GM12878 (cell line): ENCODE measurements at regions not wholly inside any gene's neighbourhood (a gene's known extent, or its start where the extent isn't known, plus 50 kb on each side); places are given as distances from the start of the nearest gene placed in this dataset.

Source experiments
- ATAC-seq: fragments of 200-7000 bp; cut with Tn5 transposase; 3 replicates; pipeline ENCODE4 v1.9.1; 2020; ENCODE audit warnings: mild to moderate bottlenecking, moderate library complexity
- BruUV-seq: library from RNA; stranded (reverse); fragments of 400-500 nt; replicated peaks from 2 replicates; lab custom pipeline; 2021; lab: Mats Ljungman, UMichigan
- CTCF ChIA-PET: fragments of 300-600 bp; sonication (Branson Sonifier 250); formaldehyde crosslinking; extraction: SDS; loops from one replicate; lab custom pipeline; 2021; ENCODE audit warnings: inconsistent platforms; lab: Yijun Ruan, JAX
- POLR2A ChIA-PET: fragments of 350-600 bp; formaldehyde crosslinking; extraction: SDS; loops from one replicate; lab custom pipeline; 2021; ENCODE audit warnings: inconsistent platforms; lab: Charles Lee
- RAD21 ChIA-PET: fragments of 300-600 bp; sonication (Branson Sonifier 250); formaldehyde crosslinking; loops from one replicate; lab custom pipeline; 2023; ENCODE audit warnings: antibody characterized with exemption; ENCODE audit not compliant: unreplicated experiment; lab: Charles Lee
- SMC1A ChIA-PET: fragments of 300-600 bp; sonication (Branson Sonifier 250); formaldehyde crosslinking; loops from one replicate; lab custom pipeline; 2023; ENCODE audit not compliant: unreplicated experiment, uncharacterized antibody; lab: Charles Lee
- DNase-seq: peaks from one replicate; pipeline ENCODE4 v3.0.0-alpha.2; 2011; ENCODE audit warnings: low read depth, low spot score
- FAIRE-seq: peaks from 3 replicates; lab custom pipeline; 2011; peaks lifted over from hg19 to GRCh38; lab: Jason Lieb, UNC
- H2AFZ ChIP-seq: 2 replicates; pipeline ENCODE4 v1.6.0; 2011; ENCODE audit warnings: low read depth, low read length, control low read depth; ENCODE audit not compliant: control insufficient read depth
- H3K27ac ChIP-seq: 2 replicates; pipeline ENCODE4 v1.5.1; 2011; ENCODE audit warnings: control low read depth; ENCODE audit not compliant: control insufficient read depth, insufficient read depth
- H3K27me3 ChIP-seq, 2 experiments: replicated peaks in 1 of 2; 2 replicates each; pipeline versions ENCODE4 v1.6.0 to v1.6.1; 2011; ENCODE audit warnings: low read length in 1 of 2; ENCODE audit not compliant: control insufficient read depth in 2 of 2, insufficient read depth in 2 of 2
- H3K36me3 ChIP-seq, 2 experiments: 2 replicates each; pipeline ENCODE4 v1.5.1; 2011; ENCODE audit warnings: low read length in 1 of 2; ENCODE audit not compliant: control insufficient read depth in 2 of 2, insufficient read depth in 2 of 2
- H3K4me1 ChIP-seq: 2 replicates; pipeline ENCODE4 v1.6.1; 2011; ENCODE audit warnings: mild to moderate bottlenecking, low read length, moderate library complexity, mixed read lengths; ENCODE audit not compliant: control insufficient read depth, insufficient read depth
- H3K4me2 ChIP-seq: 2 replicates; pipeline ENCODE4 v1.6.0; 2011; ENCODE audit warnings: control low read depth; ENCODE audit not compliant: control insufficient read depth, insufficient read depth
- H3K4me3 ChIP-seq: fragments of 200-600 bp; sonication (generic); 2 replicates; pipeline ENCODE4 v1.5.1; 2016
- H3K79me2 ChIP-seq: 2 replicates; pipeline ENCODE4 v1.6.0; 2011; ENCODE audit warnings: low read length; ENCODE audit not compliant: control insufficient read depth, insufficient read depth
- H3K9ac ChIP-seq: 2 replicates; pipeline ENCODE4 v1.8.0; 2011; ENCODE audit warnings: low read length, control low read depth, mixed read lengths; ENCODE audit not compliant: control insufficient read depth, insufficient read depth
- H3K9me3 ChIP-seq: replicated peaks from 3 replicates; pipeline ENCODE4 v1.5.1; 2011; ENCODE audit warnings: mild to moderate bottlenecking, low read length; ENCODE audit not compliant: control insufficient read depth, insufficient read depth
- H4K20me1 ChIP-seq: 2 replicates; pipeline ENCODE4 v1.6.0; 2011; ENCODE audit not compliant: control insufficient read depth, insufficient read depth
- ASH2L ChIP-seq: fragments of 300-600, 200-600 bp; sonication (generic); IDR thresholded peaks from 2 replicates; pipeline ENCODE4 v1.6.1; 2017; ENCODE audit warnings: low read depth, mild to moderate bottlenecking, borderline replicate concordance
- CHD2 ChIP-seq: IDR thresholded peaks from 2 replicates; pipeline ENCODE4 v1.6.1; 2011; ENCODE audit warnings: low read depth, low read length, improper control_type of control experiment, borderline replicate concordance
- CREM ChIP-seq: IDR thresholded peaks from 2 replicates; pipeline ENCODE4 v1.6.1; 2014; ENCODE audit warnings: antibody characterized with exemption, low read depth
- DPF2 ChIP-seq: fragments of 450-650 bp; IDR thresholded peaks from 2 replicates; pipeline ENCODE4 v1.6.1; 2017; ENCODE audit warnings: mild to moderate bottlenecking
- ESRRA ChIP-seq: IDR thresholded peaks from 2 replicates; pipeline ENCODE4 v1.6.1; 2012; ENCODE audit warnings: mild to moderate bottlenecking, low read length, improper control_type of control experiment
- HDAC6 ChIP-seq: fragments of 200-600 bp; sonication (generic); IDR thresholded peaks from one replicate; pipeline ENCODE4 v1.8.0; 2017; ENCODE audit warnings: antibody characterized with exemption; ENCODE audit not compliant: unreplicated experiment
- IRF4 ChIP-seq: IDR thresholded peaks from 2 replicates; pipeline ENCODE4 v1.6.1; 2011; ENCODE audit warnings: low read depth, low read length
- MXI1 ChIP-seq: fragments of 150-350 bp; IDR thresholded peaks from 2 replicates; pipeline ENCODE4 v1.6.1; 2011; ENCODE audit warnings: low read depth, mild to moderate bottlenecking, inconsistent platforms, low read length, improper control_type of control experiment
- SMC3 ChIP-seq: IDR thresholded peaks from 2 replicates; pipeline ENCODE4 v1.6.1; 2011; ENCODE audit warnings: low read length, improper control_type of control experiment, borderline replicate concordance
- SREBF2 ChIP-seq: IDR thresholded peaks from 2 replicates; pipeline ENCODE4 v1.6.1; 2012; ENCODE audit warnings: mild to moderate bottlenecking, low read length
- ZNF217 ChIP-seq: fragments of 450-650 bp; IDR thresholded peaks from 2 replicates; pipeline ENCODE4 v1.6.1; 2017; ENCODE audit warnings: antibody characterized with exemption, mild to moderate bottlenecking
- ZNF24 ChIP-seq: fragments of 450-650 bp; IDR thresholded peaks from 2 replicates; pipeline ENCODE4 v1.6.1; 2017; ENCODE audit warnings: antibody characterized with exemption, mild to moderate bottlenecking
- WGBS: methylation state at CpG from one replicate; pipeline ENCODE4 v1.1.6; 2016; ENCODE audit warnings: low lambda C conversion rate; ENCODE audit not compliant: insufficient replicate concordance, insufficient coverage; ENCODE audit errors: missing lambda C conversion rate; 5-methylcytosine and 5-hydroxymethylcytosine counted together
- in situ Hi-C: fragments of 300-500 bp; cut with MboI; formaldehyde crosslinking; loops from 9 replicates; pipeline ENCODE4 v1.14.3; 2018; ENCODE audit warnings: mixed read lengths
- intact Hi-C: fragments of 100-400 bp; cut with micrococcal nuclease; formaldehyde crosslinking; loops from one replicate; pipeline ENCODE4 v1.14.2; 2022; ENCODE audit not compliant: unreplicated experiment

- Histone ChIP-seq H3K27ac (no peak overlapping the region), H3K36me3 (no peaks in the 10 kb centered on the region), H2AFZ (no peak overlapping the region), H4K20me1 (no peaks in the 10 kb centered on the region), H3K4me3 (no peak overlapping the region), H3K4me1 (no peaks in the 10 kb centered on the region), H3K4me2 (no peak overlapping the region), H3K9ac (no peak overlapping the region), H3K27me3 (peaks cover 0 to 3% of the 10 kb centered on the region in 2 experiments; a peak in 1 of 4 replicates), H3K9me3 (no peaks in the 10 kb centered on the region), H3K79me2 (no peaks in the 10 kb centered on the region)
- in situ Hi-C loops, result no loop called here
- WGBS, result 23% methylated on average over 5 of the region's 5 CpGs
- CTCF ChIA-PET, result no interaction called here
- TF ChIP-seq ZNF217 (no peak), CHD2 (no peak), HDAC6 (no peak), CREM (no peak), SMC3 (no peak), IRF4 (no peak), ASH2L (no peak), DPF2 (no peak), MXI1 (no peak), ESRRA (no peak), SREBF2 (no peak), ZNF24 (no peak)
- SMC1A ChIA-PET, result no interaction called here
- no peak for FAIRE-seq
- BruUV-seq, result no TSS peak
- intact Hi-C loops, result no loop called here
- RAD21 ChIA-PET, result no interaction called here
- POLR2A ChIA-PET, result interaction anchor here (0.6 kb wide), 1 partner anchor 10 kb away, joined by 3 read pairs; no protein-coding TSS in a partner anchor
- no peak for DNase-seq
- ATAC-seq, result no peak
These were observed 213.0 kb upstream of the CDYL start for GRCh38 chr6:4563156-4563555.
